ENCODE measurements at regions not wholly inside any gene's neighbourhood (a gene's known extent, or its start where the extent isn't known, plus 50 kb on each side); places are given as distances from the start of the nearest gene placed in this dataset.

DNA sequence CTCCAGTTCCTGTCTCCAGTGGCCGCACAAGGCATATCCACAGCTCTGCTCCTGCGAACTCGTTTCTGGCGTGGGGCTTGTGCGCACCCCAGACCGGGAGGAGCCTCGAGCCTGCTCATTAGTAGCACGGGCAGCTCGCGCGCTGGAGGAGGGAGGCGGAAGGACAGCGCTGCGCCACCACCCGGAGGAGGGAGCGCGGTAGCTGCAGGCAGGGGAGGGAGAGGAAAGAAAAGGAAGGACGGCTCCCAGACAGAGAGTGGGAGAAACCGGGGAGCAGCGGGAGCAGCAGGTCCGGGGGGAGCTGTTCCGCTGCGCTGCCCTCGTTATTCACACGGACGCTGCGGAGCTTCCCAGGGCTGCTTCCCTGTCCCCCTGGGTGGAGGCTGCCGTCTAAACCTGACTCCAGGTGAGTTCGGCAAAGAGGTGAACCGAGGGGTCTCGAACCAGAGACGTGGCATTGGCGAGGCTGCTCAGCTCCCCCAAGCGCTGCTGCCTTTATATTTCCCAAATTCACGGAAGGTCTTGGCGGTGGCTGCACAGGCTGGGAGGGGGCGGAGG, 121.3 kb upstream of the ZNF717 start (continued):
- TF ChIP-seq, protein P1, sequence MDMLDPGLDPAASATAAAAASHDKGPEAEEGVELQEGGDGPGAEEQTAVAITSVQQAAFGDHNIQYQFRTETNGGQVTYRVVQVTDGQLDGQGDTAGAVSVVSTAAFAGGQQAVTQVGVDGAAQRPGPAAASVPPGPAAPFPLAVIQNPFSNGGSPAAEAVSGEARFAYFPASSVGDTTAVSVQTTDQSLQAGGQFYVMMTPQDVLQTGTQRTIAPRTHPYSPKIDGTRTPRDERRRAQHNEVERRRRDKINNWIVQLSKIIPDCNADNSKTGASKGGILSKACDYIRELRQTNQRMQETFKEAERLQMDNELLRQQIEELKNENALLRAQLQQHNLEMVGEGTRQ (IDR thresholded peaks at IDR 0.05; ENCODE audit: low read length), result no peak

Measured in H1 (cell line).